ENCODE measurements at regions not wholly inside any gene's neighbourhood (a gene's known extent, or its start where the extent isn't known, plus 50 kb on each side); places are given as distances from the start of the nearest gene placed in this dataset.
"Not testable (repeated sequence)": the region's sequence is repeated elsewhere in the genome, so short reads cannot be mapped to it uniquely, and the experiment has no call there.

- no peak for DNase-seq
Observed at GRCh38 chr15:92763459-92763858, 107.9 kb upstream of the FAM174B start.

DNA sequence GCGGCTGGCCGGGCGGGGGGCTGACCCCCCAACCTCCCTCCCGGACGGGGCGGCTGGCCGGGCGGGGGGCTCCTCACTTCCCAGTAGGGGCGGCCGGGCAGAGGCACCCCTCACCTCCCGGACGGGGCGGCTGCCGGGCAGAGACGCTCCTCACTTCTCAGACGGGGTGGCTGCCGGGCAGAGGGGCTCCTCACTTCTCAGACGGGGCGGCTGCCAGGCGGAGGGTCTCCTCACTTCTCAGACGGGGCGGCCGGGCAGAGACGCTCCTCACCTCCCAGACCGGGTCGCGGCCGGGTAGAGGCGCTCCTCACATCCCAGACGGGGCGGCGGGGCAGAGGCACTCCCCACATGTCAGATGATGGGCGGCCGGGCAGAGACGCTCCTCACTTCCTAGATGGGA, 112.6 kb upstream of the FAM174B start:
- not testable (repeated sequence) for DNase-seq

DNA sequence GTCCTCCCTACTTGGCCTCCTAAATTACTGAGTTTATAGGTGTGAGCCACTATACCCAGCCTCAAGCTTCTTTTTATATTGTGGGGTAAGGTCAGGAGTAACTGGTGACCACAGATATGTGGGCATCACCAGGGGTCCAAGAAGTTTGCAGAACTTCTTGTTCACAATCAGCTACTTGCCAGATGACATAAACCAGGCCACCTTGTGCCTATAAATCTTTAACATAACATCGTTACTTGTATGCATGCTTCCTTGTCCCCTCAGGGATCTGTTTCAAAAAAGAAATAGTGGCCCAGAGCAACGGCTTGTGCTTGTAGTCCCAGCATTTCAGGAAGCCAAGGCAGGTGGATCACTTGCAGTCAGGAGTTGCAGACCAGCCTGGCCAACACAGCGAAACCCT, 115.1 kb upstream of the FAM174B start:
- no peak for DNase-seq

- no peak for DNase-seq
Observed at GRCh38 chr15:92772061-92772460, 116.5 kb upstream of the FAM174B start.

DNA sequence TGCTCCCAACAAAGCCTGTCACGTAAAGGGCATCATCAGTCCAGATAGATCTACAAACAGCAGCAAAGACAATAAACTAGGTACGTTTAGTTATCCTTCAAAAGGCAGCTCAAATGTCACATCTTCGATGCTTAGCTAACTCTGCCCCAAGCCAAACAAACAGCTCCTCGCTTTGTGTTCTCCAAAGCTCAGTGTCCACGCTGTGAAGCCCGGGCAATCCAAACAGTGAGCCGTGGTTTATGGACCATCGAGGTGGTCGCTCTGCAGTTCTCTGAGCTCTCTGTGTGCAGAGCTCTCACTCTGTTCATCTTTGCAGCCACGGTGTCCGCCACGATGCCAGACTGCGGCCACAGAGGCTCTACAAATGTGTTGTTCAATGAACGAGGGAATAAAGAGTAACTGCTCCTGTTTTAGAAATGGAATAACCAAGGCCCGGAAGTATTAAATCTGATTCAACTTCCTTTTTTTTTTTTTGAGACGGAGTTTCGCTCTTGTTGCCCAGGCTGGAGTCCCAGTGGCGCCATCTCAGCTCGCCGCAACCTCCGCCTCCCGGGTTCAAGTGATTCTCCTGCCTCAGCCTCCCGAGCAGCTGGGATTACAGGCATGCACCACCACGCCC, 117.2 kb upstream of the FAM174B start:
- DNase-seq: no peak

GRCh38 chr15:92773340-92773739, 117.8 kb upstream of the FAM174B start:
- no peak for DNase-seq

- DNase-seq: no peak
Observed at GRCh38 chr15:92779874-92780273, 120.2 kb upstream of the CHD2 start.

DNA sequence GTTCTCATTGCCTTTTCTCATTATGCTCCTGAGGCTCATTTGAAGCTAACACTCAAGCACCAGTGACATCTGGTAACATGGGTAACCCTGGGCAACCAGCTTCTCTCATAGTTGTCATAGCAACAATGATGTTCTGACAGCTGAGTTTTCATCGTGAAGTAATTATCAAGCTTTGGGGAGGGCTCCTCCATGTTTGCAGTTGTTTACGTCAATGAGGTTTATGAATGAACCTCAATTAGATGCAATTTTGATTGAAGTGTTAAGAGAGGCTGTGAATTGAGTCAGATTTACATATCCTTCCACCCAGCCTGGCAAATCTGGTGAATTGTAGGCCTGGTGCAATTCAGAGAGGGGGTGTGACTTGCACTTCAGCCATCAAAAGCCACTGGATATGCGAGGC, 119.3 kb upstream of the CHD2 start:
- no peak for DNase-seq

DNA sequence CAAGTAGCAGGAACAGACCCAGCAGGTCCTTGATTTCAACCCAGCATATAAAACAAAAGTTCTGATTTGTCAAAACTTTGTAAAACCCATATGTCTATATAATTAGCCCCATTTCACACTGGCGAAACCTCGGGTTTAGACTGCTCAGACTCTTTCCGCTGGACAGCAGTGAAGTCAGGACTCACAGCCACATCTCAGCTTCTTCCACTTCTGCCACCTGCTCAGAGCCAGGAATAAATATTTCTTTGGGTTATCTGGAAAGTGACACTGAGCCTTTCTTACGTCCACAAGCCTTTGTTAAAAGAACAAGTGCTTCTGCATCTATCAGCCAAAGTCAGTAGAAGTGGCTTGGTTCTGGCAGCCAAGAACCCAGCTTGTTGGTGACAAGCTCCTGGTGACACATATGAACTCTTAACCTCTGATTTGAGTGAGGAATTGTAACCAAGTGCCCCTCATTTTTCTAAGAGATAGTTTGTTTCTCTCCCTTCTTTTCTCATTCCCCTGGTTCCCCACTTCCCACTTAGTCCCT, 118.1 kb upstream of the CHD2 start:
- DNase-seq: no peak

DNA sequence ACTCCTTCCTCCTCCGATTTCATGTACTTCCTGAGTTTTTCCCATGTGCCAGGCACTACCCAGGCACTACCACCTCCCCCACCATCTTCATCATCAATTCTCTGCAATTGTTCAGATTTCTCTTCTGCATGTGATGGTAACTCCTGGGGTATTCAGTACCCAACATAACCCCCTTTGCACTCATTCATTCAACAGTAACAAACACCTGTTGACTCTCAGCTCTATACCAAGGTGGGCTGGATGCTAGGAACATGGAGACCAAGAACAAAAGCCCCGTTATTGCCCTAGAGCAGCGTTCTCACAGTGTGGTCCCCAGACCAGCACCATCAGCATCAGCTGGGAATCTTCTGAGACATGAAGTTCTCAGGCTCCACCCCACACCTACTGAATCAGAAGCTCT, 113.0 kb upstream of the CHD2 start:
- no peak for DNase-seq

GRCh38 chr15:92788196-92788595, 111.9 kb upstream of the CHD2 start:
- no peak for DNase-seq

- DNase-seq: not testable (repeated sequence)
Observed at GRCh38 chr15:92788793-92789192, 111.3 kb upstream of the CHD2 start.

GRCh38 chr15:92796161-92796611, 103.9 kb upstream of the CHD2 start:
- DNase-seq: no peak

GRCh38 chr15:92797168-92798052, 102.7 kb upstream of the CHD2 start:
- peak; percentile 97 for DNase-seq

DNA sequence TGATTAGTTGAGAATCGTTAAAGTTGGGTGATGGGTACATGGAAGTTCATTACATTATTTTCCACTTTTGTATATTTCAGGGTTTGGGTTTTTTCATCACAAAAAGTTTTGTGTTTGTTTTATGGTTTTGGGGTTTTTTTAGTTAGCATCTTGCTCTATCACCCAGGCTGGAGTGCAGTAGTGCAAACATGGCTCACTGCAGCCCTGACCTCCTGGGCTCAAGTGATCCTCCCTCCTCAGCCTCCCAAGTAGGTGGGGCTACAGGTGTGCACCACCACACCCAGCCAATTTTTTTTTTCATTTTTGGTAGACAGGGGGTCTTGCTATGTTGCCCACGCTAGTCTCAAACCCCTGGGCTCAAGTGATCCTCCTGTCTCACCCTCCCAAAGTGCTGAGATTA, 100.1 kb upstream of the CHD2 start:
- no peak for DNase-seq

- DNase-seq: not testable (repeated sequence)
Observed at GRCh38 chr15:92800416-92801055, 99.6 kb upstream of the CHD2 start.

- DNase-seq: not testable (repeated sequence)
Observed at GRCh38 chr15:92801056-92801773, 98.9 kb upstream of the CHD2 start.

GRCh38 chr15:92801774-92802464, 98.2 kb upstream of the CHD2 start:
- peak; percentile 75 for DNase-seq

DNA sequence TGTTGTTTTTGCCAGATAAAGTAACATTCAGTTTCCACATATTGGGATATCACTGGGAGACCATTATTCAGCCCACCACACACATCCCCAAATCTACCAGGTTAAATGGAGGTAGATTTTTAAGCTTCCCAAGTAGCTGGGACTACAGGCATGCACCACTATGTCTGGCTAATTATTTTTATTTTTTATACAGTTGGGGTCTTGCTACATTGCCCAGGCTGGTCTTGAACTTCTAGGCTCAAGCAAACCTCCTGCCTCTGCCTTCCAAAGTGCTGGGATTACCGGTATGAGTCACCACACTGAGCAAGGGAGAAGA, 96.6 kb upstream of the CHD2 start:
- DNase-seq: no peak

DNA sequence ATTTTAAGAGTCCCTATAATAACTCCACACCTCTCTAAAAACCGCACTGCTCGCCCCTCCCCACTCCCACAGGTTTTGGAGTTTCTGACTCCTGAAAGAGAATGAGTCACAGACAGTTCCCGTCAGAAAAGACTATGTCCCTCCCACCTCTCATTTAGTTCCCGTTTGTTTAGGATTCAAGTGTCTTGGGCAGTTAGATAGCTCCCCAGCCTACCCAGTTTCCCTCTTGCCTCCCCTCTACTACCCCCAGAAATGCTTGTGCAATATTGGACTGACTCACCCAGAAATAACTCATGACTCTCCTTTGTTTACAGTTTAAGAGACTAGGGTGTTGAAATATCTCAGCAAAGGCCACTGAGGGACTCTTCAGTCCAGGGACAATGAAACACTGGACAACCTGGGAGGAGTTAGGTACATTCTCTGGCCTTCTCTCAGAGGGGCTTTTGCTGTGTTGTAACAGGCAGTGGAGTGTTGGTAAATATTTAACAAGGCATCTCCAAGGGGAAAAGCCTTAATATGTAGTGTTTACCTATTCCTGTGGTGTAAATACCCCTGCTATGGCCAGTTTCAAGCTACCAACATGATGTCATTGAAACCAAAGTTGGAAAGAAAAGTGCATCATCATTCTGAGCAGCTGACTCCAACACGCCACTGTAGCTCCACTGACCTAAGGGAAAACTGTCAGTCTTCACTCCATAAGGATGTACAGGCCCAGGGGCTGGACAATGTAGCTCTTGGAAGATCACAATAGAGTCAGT, 96.1 kb upstream of the CHD2 start:
- peak; percentile 83 for DNase-seq

- DNase-seq: not testable (repeated sequence)
Observed at GRCh38 chr15:92804610-92804936, 95.6 kb upstream of the CHD2 start.

Measured in hematopoietic multipotent progenitor cell treated with erythropoietin and hydrocortisone succinate and interleukin-3 and kit ligand, for 6 days (in vitro differentiated cells).